ENCODE measurements at regions not wholly inside any gene's neighbourhood (a gene's known extent, or its start where the extent isn't known, plus 50 kb on each side); places are given as distances from the start of the nearest gene placed in this dataset.

DNA sequence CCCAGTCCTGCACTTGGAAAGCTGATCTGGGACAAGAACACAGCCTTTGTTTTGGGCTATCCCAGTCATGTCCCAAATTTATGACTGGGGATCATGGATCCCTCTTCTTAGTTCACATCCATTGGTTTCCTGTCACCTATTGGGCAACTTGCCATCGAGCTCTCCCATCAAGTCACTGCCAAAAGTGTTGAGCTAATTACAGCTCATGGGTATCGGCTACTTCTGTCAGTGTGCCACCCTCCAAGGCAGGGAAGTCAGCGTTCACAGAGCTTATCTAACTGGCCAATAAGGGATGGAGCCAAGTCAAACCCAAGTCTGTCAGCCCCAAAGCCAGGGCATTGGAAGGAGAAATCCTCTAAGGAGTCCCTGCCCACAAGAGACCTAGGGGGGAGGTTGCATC lies 53.2 kb upstream of the KATNAL1 start:
- TF ChIP-seq POLR2A (IDR thresholded peaks at IDR 0.05) (no peak), CTCF (IDR thresholded peaks at IDR 0.05) (no peak)

All from heart left ventricle (tissue), 13 donors.